ENCODE measurements at regions not wholly inside any gene's neighbourhood (a gene's known extent, or its start where the extent isn't known, plus 50 kb on each side); places are given as distances from the start of the nearest gene placed in this dataset.
"Not testable (repeated sequence)": the region's sequence is repeated elsewhere in the genome, so short reads cannot be mapped to it uniquely, and the experiment has no call there.

DNA sequence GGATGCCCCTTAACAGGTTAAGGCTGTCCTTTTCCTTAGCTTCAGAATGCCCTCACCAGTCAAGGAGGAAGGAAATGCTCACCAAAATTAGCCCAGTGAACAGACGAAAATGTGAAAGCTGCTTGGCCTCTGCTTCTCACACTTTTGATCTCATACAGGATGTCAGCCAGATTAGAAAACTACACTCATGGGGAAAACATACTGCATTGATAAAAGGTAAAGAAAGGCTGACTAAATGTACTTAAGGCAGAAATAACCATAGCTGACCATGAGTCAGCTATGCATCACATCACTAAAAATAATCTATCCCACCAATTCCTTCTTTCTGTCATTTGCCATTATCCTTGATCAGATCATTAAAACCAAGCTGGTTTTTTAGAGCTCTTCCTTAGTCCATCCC is 198.4 kb upstream of the TENT5A start:
- no peak for DNase-seq

DNA sequence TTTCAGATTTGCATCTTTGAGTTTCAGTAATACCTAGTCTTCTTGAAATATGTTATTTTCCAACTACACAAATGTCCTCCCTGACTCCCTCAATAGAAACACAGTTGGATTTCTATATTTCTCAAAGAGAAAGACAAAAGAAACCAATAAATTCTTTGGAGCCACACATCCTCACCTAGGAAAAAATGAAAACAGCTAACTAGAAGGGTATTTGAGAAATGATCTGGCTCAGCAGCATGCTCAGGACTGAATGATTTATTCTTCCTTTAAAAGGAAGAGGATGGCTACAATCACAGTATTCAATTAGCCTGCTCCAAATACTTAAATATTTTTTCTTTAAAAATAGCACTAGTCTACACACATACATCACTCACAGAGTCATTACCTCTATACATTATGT is 196.4 kb upstream of the TENT5A start:
- DNase-seq: no peak

DNA sequence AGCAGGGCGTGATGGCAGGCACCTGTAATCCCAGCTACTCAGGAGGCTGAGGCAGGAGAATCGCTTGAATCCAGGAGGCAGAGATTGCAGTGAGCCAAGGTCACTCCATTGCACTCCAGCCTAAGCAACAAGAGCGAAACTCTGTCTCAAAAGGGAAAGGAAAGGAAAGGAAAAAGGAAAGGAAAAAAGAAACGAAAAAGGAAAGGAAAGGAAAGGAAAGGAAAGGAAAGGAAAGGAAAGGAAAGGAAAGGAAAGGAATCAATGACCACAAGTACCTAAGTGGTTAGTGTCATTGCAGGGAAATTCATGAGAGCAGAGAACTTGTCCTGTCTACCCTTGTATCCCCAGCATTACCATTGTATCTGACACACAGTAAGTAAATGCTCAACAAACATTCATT is 195.7 kb upstream of the TENT5A start:
- DNase-seq: not testable (repeated sequence)

DNA sequence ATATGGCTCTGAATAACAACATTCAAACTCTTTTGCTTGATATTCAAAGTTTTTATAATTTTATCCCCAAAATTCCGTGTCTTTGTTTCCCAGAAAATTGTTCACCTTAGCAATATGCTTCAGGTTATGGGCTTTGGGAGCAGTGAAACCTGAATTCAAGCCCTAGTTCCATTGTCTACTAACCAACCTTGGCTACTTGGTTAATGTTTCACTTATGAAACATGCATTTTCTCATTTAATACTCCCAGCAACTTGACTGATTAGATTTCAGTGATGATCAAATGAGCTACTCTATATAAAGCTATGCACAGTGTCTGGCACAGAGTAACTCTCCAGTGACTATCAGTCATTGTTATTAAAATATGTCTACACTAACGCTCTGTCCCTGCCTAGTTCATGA is 192.2 kb upstream of the TENT5A start:
- no peak for DNase-seq

DNA sequence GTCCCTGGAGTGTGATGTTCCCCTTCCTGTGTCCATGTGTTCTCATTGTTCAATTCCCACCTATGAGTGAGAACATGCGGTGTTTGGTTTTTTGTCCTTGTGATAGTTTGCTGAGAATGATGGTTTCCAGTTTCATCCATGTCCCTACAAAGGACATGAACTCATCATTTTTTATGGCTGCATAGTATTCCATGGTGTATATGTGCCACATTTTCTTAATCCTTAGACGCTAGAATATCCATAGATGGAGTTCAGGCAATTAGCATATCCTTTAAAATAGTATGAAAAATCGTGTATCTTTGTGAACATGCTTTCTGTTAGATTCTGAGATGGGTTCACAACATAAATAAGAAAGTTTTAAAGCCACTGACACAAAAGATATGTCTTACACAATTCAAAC is 190.4 kb upstream of the TENT5A start:
- not testable (repeated sequence) for DNase-seq

DNA sequence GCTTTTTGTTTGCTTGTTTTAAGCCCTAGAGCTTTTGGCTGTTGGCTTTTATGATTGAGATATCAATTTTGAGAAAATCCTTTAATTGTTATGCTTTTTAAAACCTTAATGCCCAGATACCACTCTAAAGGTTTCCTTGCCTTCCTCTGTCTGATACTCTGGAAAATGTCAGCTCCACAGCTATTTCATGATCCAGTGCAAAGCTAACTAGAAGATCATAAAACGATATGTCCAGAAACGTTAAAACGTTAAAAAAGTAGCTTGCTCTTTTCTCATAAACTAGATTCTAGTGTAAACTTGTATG is 189.5 kb upstream of the TENT5A start:
- no peak for DNase-seq

DNA sequence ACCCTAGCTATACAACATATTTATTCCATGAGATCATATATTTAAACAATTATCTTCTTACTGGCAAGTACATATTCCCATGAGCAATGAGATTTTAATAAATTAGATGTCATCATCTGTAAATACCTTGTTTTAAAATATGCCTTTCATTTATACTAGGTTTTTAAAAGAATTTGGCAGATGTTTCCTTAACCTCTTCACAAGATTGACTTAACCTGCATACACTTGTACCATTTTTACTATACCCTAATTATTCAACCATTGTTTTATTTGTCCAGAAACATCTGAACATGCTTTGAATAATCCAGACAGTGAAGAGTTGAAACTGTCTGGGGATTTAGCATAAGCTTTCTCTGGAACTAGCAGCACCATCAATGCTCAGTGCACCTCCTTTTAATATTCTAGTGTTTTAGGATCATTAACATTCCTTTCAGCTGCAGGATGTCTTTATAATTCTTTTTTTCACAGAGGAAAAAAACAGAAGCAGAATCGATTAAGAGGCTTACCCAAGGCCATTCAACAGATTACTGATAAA is 188.0 kb upstream of the TENT5A start:
- no peak for DNase-seq

DNA sequence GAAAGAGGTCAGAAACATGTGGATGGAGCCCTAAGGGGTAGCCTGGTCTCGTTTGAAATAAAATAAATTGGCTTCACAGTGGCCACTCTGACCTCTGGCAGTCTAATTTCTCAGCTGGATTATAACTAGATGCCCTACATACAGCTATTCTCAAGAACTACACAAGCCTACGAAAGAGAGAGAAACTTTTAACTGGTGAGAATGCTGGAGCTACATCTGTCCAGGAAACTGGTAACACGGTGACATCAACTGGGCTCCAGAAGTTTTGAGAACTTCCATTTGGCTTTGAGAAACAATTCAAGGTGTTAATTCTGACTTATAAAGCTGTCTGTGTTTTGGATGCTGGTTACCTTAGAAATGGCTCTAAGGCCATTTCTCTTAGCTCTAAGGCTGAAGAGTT is 187.3 kb upstream of the TENT5A start:
- DNase-seq: no peak

DNA sequence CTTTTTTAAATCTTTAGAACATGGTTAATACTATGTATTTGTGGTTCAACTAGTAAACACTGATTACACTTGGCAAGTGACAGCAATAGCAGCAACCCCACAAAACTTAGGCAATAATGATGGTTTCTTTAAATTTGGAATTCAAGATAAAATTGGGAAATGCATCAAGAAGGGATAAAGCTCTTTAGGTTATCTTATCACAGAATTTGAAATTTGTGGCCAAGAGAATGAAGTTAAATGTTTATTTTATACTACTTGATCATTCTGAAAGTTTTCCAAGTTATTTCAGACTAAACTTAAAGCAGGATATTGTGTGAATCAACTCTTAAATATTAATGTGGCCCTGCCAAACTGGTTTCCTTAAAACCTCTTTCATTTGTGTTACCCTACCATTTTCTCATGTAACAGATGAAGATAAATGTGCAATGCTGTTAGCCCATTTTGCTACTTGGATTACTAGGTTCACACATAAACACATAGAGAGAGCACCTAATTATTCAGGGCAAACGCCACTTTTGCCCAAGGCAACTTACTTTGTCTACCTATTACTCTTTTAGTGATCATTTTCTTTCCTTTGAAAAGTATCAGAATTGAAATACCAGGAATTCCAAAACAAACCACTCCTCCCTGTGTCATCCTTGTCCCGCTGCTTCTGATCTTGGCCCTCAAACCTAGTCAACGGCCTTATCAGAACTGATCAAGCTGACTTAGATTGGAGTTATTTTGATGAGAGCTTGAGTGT is 186.7 kb upstream of the TENT5A start:
- no peak for DNase-seq

DNA sequence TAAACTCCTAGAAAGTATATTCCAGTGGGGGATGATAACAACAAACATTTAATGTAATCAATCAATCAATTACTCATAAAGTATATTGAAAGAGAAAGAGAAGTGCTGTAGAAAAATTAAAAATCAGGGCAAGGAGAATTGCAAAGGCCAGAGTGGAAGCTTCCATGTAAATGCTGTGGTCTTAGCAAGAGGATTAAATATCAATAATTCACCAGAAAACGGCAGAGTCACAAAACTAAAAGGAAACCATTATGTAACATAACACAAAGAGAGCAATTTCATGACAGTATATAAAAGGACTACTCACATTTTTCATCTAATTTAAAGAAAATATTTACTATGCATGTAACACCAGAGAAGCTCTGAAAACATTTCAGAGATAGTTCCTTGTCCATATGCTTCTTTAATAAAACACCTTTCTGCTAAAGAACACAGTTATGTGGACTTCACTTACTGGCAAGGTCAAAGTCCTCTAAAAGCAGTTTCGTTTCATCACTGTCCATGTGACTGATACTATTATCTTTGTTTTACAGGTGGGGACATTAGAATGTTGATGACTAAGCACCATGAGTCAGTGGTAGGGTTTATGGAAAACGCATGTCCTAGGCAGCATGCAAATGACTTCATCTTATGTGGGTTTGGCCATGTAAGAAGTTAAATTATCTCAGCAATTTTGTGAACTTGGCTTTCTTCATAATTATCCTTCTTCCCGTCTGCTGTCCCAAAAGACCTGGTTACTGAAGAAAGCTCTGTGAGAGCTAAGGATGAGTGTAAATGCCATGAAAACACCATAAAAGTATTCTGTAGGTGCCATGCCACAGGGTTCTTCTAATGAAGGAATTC is 185.8 kb upstream of the TENT5A start:
- no peak for DNase-seq

DNA sequence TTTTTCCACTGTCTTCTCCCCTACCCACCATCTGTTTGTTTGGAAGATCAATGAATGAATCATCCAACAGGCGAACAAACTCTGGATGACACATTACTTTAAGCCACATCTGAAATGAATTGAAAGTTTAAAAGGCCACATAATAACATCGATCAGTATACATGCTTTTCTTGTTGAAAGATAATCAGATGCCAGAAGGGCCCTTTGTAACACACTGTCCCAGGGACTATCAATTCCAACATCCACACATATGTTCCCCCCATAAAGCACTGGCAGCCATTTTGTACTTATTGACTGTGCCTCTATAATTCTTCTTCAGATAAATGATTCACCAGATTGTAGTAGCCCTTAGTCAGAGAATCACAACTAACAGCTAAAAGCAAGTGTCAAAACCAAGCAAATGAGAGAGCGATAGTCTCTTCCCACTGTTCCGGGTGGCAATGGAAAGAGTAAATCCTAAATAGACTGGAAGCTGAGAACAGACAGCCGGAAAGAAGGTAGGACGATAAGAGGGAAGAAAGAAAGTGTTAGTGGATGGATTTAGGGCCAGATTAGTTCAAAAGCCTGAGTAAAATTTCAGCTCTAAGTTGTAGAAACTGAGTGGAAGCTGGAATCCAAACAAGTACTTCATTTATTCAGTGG is 184.9 kb upstream of the TENT5A start:
- DNase-seq: no peak

DNA sequence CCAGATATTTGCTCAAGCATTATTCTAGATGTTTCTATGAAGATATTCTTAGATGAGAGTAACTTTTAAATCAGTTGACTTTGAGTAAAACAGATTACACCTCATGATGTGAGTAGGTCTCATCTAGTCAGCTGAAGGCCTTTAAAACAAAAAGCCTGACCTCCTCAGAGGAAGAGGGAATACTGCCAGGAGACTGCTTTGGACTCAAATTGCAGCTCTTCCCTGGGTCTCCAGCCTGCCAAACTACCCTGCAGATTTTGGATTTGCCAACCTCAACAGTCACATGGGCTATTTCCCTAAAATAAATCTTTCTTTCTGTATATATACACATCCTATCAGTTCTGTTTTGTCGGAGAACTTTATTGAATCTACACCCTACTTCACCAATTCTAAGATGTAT is 182.5 kb upstream of the TENT5A start:
- no peak for DNase-seq

DNA sequence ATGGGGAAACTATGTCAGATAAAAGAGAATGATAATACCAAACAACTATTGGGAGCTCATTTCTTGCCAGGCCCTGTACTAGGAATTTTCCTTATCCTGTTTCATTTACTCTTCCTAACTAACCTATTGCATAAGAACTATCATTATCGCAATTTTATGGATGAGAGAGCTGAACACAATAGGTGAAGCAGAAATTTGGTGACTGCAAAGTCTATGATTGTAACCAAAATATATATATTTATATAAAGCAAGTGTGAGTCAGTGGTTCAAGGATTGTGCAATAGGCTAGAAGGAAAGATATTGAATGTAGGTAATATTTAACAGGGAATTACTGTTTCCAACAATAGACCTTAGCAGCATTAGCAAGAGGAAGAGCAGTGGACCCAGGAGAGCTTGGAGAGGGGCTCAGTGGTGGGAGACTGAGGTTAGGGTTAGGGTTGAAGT is 181.1 kb upstream of the TENT5A start:
- no peak for DNase-seq

DNA sequence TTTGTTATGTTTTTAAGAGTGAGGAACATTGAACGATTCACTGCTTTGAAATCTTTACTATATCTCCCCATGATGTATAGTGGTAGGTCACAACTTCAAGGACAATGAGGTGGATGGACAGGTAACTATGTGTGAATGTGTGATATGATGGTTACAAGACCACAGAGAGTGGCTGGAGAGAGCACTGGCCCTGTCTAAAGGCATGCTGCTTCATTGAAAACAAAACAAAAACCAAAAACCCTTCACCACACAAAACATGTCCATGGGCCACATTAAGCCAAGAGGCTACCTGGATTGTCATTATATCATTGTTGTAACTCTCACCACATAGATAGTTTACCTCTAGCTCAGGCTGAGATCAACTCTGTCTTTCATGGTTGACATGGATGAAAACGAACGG is 180.6 kb upstream of the TENT5A start:
- DNase-seq: no peak

DNA sequence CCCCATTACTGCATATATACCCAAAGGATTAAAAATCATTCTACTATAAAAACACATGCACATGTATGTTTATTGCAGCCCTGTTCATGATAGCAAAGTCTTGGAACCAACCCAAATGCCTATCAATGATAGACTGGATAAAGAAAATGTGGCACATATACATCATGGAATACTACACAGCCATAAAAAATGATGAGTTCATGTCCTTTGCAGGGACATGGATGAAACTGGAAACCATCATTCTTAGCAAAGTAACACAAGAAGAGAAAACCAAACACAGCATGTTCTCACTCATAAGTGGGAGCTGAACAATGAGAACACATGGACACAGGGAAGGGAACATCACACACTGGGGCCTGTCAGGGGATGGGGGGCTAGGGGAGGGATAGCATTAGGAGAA is 180.0 kb upstream of the TENT5A start:
- DNase-seq: not testable (repeated sequence)

DNA sequence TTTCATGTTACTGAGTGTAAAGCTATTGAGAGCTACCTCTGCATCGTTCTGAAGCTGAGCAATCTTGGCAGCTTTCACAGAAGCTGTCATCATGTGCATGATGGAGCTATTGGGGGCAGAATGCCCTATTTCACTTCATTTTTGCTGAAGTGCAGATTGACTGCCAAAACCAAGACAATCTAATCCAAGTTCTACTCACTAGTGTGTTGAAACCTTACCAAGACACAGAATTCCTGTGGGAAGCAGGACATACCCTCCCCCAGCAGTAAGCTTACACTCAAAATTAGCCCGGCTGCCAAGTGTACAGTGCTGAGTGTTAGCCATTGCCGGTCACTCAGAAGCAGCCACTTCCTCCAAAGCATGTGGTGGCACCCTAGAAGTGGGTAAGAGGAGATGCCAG is 177.3 kb upstream of the TENT5A start:
- DNase-seq: no peak

DNA sequence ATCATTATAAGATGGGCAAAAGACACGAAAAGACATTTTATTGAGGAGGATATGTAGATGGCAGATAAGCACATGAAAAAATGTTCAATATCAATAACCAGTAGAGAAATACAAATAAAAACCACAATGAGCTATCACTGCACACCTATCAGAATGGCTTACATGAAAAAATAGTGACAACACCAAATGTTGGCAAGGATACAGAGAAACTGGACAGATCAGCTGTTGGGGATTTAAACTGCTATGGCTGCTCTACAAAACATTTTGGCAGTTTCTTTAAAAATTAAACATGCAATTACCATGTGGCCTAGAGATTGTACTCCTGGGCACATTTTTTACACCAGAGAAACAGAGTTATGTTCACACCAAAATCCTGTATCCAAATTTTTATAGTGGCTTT is 172.7 kb upstream of the TENT5A start:
- DNase-seq: no peak

DNA sequence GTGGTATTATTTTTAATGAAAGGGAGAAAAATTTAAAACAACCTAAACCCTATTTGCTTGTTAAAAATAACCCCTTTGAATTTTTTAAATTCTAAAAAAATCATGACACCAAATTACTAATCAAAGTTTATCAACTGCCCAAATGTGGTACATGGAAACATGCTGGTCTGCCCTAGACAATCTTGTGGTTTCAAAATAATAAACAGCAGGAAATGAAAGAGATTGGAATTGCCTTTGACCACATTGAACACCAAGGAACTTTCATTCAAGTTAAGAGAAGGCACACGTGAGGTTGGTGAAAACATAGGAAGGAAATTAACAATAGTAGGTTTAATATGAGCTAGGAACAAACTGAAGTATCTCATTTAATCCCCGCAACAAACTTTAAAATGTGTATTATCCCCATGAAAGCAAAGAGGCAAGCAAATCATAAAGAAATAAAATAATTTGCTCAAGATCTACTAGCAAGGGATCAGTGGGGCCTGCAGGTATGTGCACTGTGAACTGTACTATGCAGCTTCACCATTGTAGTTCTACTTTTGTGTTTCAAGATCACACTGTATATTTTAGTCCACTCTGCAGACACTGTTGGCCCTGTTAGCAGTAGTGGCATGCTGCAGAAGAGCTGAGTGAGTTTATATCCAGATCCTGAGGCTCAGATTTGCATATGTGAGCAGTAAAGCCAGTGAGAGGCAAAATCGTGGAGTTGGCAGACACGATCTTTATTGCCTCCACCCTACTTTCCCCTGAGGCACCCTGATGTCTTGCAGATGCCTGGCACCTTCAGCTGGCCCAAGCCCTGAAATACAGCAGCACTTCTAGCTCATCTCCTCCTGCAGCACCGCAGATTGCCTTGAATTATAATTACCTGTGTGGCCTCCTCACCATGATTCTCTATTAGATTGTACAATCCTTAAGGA is 157.8 kb upstream of the TENT5A start:
- no peak for DNase-seq

DNA sequence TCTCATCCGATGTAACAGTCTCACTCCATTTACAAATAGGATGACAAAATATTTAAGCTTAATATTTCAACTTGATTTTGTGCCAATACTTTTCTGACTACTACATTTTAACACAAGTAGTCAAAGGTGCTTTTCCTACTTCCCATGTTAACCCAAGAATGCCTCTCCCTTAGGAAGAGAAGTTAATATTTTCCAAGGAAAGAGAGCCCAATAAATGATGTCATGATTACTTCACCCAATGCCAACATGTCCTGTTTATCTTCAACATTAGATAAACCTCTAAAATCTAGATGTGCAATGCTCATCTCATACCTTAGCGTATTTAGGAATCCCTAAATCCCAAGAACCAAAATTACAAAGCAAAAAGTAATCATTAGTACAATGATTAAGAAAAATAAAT is 156.7 kb upstream of the TENT5A start:
- no peak for DNase-seq

DNA sequence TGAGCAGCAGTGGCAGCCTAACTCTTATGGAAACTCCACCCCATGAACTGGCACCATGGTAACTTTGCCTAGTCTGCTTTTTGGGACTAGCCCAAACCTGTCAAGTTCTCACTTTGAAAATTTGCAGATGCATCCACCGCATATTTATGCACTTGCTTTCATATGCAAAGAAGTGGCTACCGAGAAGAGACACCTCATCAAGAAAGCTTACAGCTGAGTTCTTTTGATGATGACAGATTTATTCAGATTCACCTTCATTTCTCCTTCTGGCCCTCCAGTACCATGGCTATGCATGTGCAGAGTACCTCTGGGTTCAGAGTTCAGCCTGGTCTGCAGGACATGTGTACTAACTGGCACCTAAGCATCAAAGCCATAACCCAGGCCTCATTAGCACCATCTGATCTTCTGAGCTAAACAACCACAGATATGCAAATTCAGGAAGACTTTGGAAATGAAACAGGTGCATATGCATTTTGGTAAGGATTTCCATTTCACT is 154.3 kb upstream of the TENT5A start:
- no peak for DNase-seq

DNA sequence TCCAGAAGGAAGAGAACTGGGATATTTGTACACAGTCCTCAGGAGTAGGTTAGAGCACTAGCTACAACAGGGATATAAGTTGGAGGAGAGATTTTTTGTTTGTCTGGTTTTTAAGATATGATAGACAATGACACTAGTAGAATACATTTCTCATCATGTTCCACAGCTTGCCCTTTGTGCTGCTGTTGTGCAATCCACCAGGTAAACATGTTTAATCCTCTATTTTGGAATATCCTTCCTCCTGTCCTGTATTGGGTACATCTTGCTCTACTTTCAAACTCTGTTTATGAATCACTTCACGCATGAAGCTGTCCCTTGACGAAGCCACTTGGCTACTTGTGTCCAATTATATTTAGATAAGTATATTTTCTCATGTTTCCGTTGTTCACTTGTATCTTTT is 153.6 kb upstream of the TENT5A start:
- no peak for DNase-seq

DNA sequence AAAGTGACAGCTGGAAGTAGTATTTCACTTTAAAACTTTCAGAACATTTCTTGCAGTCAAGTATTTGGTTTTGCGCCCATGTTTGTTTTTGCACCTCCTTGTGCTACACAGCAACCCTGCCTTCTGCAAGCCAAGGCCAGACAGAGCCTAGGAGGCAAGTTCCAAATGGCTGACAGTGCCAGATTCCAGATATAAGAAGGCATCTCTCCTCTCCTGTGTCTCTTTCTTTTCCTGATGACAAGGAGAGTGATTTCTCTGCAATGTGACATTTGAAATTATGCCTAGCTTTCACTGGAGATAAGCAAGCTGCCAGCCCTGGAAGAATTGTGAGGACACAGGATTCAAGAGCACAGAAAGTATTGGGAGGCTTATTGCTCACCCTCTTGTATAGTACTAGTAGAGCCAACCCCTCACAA is 149.1 kb upstream of the TENT5A start:
- no peak for DNase-seq

DNA sequence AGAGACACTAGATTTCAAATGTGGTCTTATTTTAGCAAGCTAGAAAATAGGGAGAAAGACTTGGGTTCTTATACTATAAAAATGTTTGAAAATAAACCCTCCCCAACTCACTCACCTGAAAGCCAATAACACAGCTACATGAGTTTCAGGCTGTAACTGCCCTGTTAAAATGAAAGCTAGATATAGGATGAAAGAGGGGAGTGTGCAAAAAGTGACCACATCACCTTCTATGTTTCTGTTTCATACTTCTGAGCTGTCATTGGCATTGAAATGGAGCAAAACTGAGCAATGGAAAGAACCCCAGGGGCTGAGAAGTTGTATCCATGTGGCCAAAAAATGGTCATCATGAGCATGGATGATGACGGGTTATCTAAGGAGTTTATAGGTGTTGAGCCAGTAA is 148.1 kb upstream of the TENT5A start:
- DNase-seq: no peak
